Osteoblast (primary cell): ENCODE measurements at regions not wholly inside any gene's neighbourhood (a gene's known extent, or its start where the extent isn't known, plus 50 kb on each side); places are given as distances from the start of the nearest gene placed in this dataset.

ENCODE experiments used
- DNase-seq: peaks from one replicate; pipeline ENCODE4 v3.0.0; 2011; ENCODE audit warnings: low spot score, mixed read lengths; ENCODE audit not compliant: insufficient read length; ENCODE audit errors: missing footprints
- H2AFZ ChIP-seq: 2 replicates; pipeline ENCODE4 v1.6.0; 2011; ENCODE audit warnings: mild to moderate bottlenecking, low read length
- H3K27ac ChIP-seq: 2 replicates; pipeline ENCODE4 v1.5.1; 2011; ENCODE audit warnings: mild to moderate bottlenecking, low read depth, low read length, moderate library complexity
- H3K27me3 ChIP-seq: 2 replicates; pipeline ENCODE4 v1.6.0; 2012; ENCODE audit warnings: mild to moderate bottlenecking, control low read depth, inconsistent platforms, low read length, moderate library complexity; ENCODE audit not compliant: insufficient read depth
- H3K36me3 ChIP-seq: 2 replicates; pipeline ENCODE4 v1.5.1; 2011; ENCODE audit warnings: mild to moderate bottlenecking, low read length, control low read depth, moderate library complexity; ENCODE audit not compliant: insufficient read depth
- H3K4me1 ChIP-seq: 2 replicates; pipeline ENCODE4 v1.5.1; 2011; ENCODE audit warnings: mild to moderate bottlenecking, low read length, control low read depth, moderate library complexity; ENCODE audit not compliant: insufficient read depth
- H3K4me2 ChIP-seq: 2 replicates; pipeline ENCODE4 v1.6.0; 2011; ENCODE audit warnings: mild to moderate bottlenecking, low read length; ENCODE audit not compliant: insufficient read depth
- H3K4me3 ChIP-seq: fragments of 200-600 bp; sonication (generic); 3 replicates; pipeline ENCODE4 v1.5.1; 2012; ENCODE audit warnings: mild to moderate bottlenecking, low read length, inconsistent platforms; ENCODE audit not compliant: insufficient read depth
- H3K79me2 ChIP-seq: 2 replicates; pipeline ENCODE4 v1.6.0; 2012; ENCODE audit warnings: mild to moderate bottlenecking, low read length, control low read depth, inconsistent platforms; ENCODE audit not compliant: insufficient read depth
- H3K9me3 ChIP-seq: 2 replicates; pipeline ENCODE4 v1.5.1; 2011; ENCODE audit warnings: low read depth, low read length, control low read depth
- H4K20me1 ChIP-seq: 2 replicates; pipeline ENCODE4 v1.6.0; 2012; ENCODE audit warnings: mild to moderate bottlenecking, low read length, control low read depth; ENCODE audit not compliant: insufficient read depth
- TF ChIP-seq, protein P1 (sequence below): IDR thresholded peaks from 2 replicates; pipeline ENCODE4 v1.5.1; 2011; ENCODE audit warnings: mild to moderate bottlenecking, low read depth, low read length, moderate library complexity; ENCODE audit errors: extremely low read depth

DNA sequence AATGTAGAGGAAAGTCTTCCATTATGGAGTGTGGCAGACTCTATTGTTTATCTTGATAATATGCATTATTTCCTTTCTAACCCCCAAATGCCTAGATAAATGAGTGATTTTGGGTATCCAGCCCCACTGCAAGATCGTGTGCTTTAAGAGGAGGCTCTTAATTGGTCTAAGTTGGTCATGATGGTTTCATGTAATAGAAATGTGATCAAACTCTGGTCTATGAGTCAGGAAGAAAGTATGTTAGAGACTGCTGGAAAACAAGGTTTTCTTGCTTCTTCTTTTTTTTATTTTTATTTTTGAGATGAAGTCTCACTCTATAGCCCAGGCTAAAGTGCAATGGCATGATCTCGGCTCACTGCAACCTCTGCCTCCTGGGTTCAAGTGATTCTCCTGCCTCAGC, 344.5 kb upstream of the TNP1 start:
- no peak overlapping the region for H3K4me3 ChIP-seq
- H3K9me3 ChIP-seq, result peaks cover 1% of the 10 kb centered on the region
- no peak overlapping the region for H2AFZ ChIP-seq
- H3K79me2 ChIP-seq, result no peaks in the 10 kb centered on the region
- no peak for DNase-seq
- no peaks in the 10 kb centered on the region for H4K20me1 ChIP-seq
- no peaks in the 10 kb centered on the region for H3K27me3 ChIP-seq
- peaks cover 7% of the 10 kb centered on the region for H3K4me1 ChIP-seq
- H3K4me2 ChIP-seq, result no peak overlapping the region
- H3K27ac ChIP-seq, result no peak overlapping the region
- TF ChIP-seq, protein P1, sequence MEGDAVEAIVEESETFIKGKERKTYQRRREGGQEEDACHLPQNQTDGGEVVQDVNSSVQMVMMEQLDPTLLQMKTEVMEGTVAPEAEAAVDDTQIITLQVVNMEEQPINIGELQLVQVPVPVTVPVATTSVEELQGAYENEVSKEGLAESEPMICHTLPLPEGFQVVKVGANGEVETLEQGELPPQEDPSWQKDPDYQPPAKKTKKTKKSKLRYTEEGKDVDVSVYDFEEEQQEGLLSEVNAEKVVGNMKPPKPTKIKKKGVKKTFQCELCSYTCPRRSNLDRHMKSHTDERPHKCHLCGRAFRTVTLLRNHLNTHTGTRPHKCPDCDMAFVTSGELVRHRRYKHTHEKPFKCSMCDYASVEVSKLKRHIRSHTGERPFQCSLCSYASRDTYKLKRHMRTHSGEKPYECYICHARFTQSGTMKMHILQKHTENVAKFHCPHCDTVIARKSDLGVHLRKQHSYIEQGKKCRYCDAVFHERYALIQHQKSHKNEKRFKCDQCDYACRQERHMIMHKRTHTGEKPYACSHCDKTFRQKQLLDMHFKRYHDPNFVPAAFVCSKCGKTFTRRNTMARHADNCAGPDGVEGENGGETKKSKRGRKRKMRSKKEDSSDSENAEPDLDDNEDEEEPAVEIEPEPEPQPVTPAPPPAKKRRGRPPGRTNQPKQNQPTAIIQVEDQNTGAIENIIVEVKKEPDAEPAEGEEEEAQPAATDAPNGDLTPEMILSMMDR, result no peak
- H3K36me3 ChIP-seq, result no peaks in the 10 kb centered on the region

DNA sequence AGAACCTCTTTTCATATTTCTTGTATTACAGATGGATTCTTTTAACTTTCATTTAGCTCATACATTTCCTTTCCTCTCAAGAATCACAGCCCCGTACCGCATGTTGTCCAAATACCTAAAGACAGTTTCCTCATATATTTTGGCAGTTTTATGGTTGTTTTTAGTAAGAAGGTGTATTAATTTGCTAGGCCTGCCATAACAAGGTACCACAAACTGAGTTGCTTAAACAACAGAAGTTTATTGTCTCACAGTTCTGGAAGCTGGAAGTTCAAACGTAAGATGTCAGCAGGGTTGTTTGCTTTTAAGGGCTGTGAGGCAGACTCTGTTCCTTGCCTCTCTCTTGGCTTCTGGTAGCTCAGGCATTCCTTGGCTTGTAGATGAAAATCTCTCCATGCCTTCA, 343.2 kb upstream of the TNP1 start:
- Histone ChIP-seq H3K79me2 (no peaks in the 10 kb centered on the region), H3K27me3 (no peaks in the 10 kb centered on the region), H3K9me3 (peaks cover 1% of the 10 kb centered on the region), H3K36me3 (no peaks in the 10 kb centered on the region), H3K4me3 (no peak overlapping the region), H2AFZ (peak overlapping the region; percentile 13), H3K27ac (no peak overlapping the region), H4K20me1 (no peaks in the 10 kb centered on the region), H3K4me1 (peaks cover 7% of the 10 kb centered on the region), H3K4me2 (no peak overlapping the region)
- DNase-seq, result no peak
- TF ChIP-seq, protein P1, result no peak

DNA sequence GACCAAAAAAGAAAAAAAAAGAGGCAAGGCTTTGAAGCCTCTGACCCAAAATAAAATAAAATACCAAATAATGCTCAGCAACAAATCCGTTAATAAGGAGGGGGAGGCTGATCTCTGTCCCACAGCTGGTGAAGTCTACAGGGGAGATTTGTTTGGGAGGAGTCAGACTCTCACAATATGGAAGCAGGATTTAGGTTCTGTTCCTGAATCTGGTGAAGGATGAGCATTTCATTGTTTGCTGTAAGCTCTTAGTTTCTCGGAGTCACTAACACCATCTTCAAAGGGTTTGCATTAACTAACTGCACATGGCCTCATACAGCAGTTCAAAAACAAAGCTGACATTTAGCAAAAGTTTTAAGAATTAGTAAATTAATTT, 339.4 kb upstream of the TNP1 start:
- Histone ChIP-seq H3K79me2 (no peaks in the 10 kb centered on the region), H3K36me3 (no peaks in the 10 kb centered on the region), H3K27ac (no peak overlapping the region), H4K20me1 (no peaks in the 10 kb centered on the region), H3K27me3 (no peaks in the 10 kb centered on the region), H3K4me2 (no peak overlapping the region), H2AFZ (no peak overlapping the region), H3K4me3 (no peak overlapping the region), H3K9me3 (peaks cover 5% of the 10 kb centered on the region), H3K4me1 (no peaks in the 10 kb centered on the region)
- TF ChIP-seq, protein P1, result no peak
- no peak for DNase-seq

DNA sequence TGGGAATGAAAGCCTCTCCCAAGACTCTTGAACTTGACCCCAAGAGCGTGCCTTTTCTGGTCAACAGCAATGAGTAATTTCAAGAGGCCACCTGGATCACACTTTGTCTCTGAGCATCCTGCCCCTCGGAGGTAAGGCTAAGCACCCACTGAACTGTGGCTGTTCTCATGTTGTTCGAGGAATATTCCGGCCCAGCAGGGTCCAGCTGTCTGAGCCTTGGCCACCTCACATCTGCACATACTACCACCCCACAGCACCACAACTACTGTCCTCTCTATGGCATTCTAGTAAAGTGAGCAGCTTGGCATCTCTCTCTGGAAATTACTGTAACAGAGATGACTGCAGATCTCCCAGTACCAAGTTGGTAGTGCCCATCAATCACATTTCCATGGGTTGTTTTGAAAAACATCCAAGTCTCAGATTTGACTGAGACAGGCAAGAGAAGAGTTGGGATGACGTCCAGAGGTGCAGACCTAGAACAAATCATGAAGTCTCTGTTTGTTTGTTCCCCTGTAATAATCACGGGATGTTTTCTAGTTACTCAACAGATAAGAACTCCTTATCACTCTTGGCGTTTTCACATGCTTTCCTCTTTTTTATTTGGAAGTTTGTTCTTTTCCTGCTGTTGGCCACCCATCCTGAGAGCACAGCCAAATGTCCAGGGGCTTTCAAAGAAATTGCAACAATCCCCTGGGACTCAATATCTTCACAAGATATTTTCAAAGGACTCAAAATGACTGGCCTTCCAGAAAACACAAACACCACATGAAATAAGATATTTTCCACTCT, 336.0 kb upstream of the TNP1 start:
- DNase-seq, result no peak
- Histone ChIP-seq H3K27ac (no peak overlapping the region), H3K9me3 (peaks cover 3% of the 10 kb centered on the region), H2AFZ (no peak overlapping the region), H3K4me2 (no peak overlapping the region), H3K4me1 (no peaks in the 10 kb centered on the region), H4K20me1 (no peaks in the 10 kb centered on the region), H3K4me3 (no peak overlapping the region), H3K36me3 (no peaks in the 10 kb centered on the region), H3K27me3 (no peaks in the 10 kb centered on the region), H3K79me2 (no peaks in the 10 kb centered on the region)
- TF ChIP-seq, protein P1, result no peak
